ENCODE measurements at regions not wholly inside any gene's neighbourhood (a gene's known extent, or its start where the extent isn't known, plus 50 kb on each side); places are given as distances from the start of the nearest gene placed in this dataset.

- DNase-seq (no peak), FAIRE-seq (no peak), ATAC-seq (no peak)
- H3K4me1 ChIP-seq = no peaks in the 10 kb centered on the region
- no peak overlapping the region for H3K4me3 ChIP-seq
- no peaks in the 10 kb centered on the region for H3K36me3 ChIP-seq
- TF ChIP-seq CTCF (IDR thresholded peaks at IDR 0.05) = no peak
- no peak overlapping the region for H3K27ac ChIP-seq
- no peaks in the 10 kb centered on the region for H3K27me3 ChIP-seq
- 68 to 72% methylated on average over 8 of the region's 8 CpGs for WGBS, 2 donors
- no peaks in the 10 kb centered on the region for H3K9me3 ChIP-seq
- intact Hi-C loops (cut with DNase I) = no loop called here
Measured at GRCh38 chr12:67039995-67040860, 228.9 kb upstream of the CAND1 start.

- FAIRE-seq (no peak), DNase-seq (no peak), ATAC-seq (no peak)
- intact Hi-C loops (cut with DNase I) = no loop called here
- no peak overlapping the region for H3K4me3 ChIP-seq
- no peaks in the 10 kb centered on the region for H3K4me1 ChIP-seq
- H3K27ac ChIP-seq = no peak overlapping the region
- no peaks in the 10 kb centered on the region for H3K36me3 ChIP-seq
- no peaks in the 10 kb centered on the region for H3K9me3 ChIP-seq
- H3K27me3 ChIP-seq = no peaks in the 10 kb centered on the region
- no peak for TF ChIP-seq CTCF (IDR thresholded peaks at IDR 0.05)
Measured at GRCh38 chr12:67040861-67041137, 228.4 kb upstream of the CAND1 start.

GRCh38 chr12:67042697-67043131 lies 226.4 kb upstream of the CAND1 start:
- Histone ChIP-seq H3K4me1 (no peaks in the 10 kb centered on the region), H3K36me3 (no peaks in the 10 kb centered on the region), H3K9me3 (no peaks in the 10 kb centered on the region), H3K27me3 (no peaks in the 10 kb centered on the region), H3K4me3 (no peak overlapping the region), H3K27ac (no peak overlapping the region)
- ATAC-seq (no peak), FAIRE-seq (no peak), DNase-seq (no peak)
- intact Hi-C loops (cut with DNase I) = no loop called here
- no peak for TF ChIP-seq CTCF (IDR thresholded peaks at IDR 0.05)
- 55 to 88% methylated on average over 2 of the region's 2 CpGs for WGBS, 2 donors

- no peak for FAIRE-seq
Measured at GRCh38 chr12:67043771-67044170, 225.4 kb upstream of the CAND1 start.

More at GRCh38 chr12:67043771-67044170, 225.4 kb upstream of the CAND1 start:
- Histone ChIP-seq H3K9me3 (no peaks in the 10 kb centered on the region), H3K4me3 (no peak overlapping the region), H3K27me3 (no peaks in the 10 kb centered on the region), H3K36me3 (no peaks in the 10 kb centered on the region), H3K27ac (no peak overlapping the region), H3K4me1 (no peaks in the 10 kb centered on the region)
- no peak for DNase-seq
- no peak for ATAC-seq
- intact Hi-C loops (cut with DNase I) = no loop called here
- WGBS, 2 donors = 10 to 21% methylated on average over 1 of the region's 1 CpG
- no peak for TF ChIP-seq CTCF (IDR thresholded peaks at IDR 0.05)
